Lower lobe of right lung (tissue), 2 donors: ENCODE measurements at regions not wholly inside any gene's neighbourhood (a gene's known extent, or its start where the extent isn't known, plus 50 kb on each side); places are given as distances from the start of the nearest gene placed in this dataset.
A peak's percentile ranks its signal among the peaks of the same experiment; 100 is the strongest.

Source experiments
- ATAC-seq, 2 donors: fragments of 200-7000 bp; cut with Tn5 transposase; one replicate each; pipeline ENCODE4 v1.9.1; 2020 to 2022; ENCODE audit warnings: mild to moderate bottlenecking in 2 of 2, moderate library complexity in 2 of 2
- DNase-seq: peaks from one replicate; pipeline ENCODE4 v3.0.0-alpha.2; 2020
- H3K27ac ChIP-seq: fragments of 200-600 bp; one replicate; pipeline ENCODE4 v1.8.0; 2022
- H3K27me3 ChIP-seq: fragments of 200-600 bp; one replicate; pipeline ENCODE4 v1.8.0; 2022; ENCODE audit warnings: low read depth
- H3K36me3 ChIP-seq: fragments of 200-600 bp; one replicate; pipeline ENCODE4 v1.8.0; 2022; ENCODE audit warnings: mild to moderate bottlenecking
- H3K4me1 ChIP-seq: fragments of 200-600 bp; one replicate; pipeline ENCODE4 v1.8.0; 2022
- H3K4me3 ChIP-seq: fragments of 200-600 bp; one replicate; pipeline ENCODE4 v1.8.0; 2022; ENCODE audit warnings: mild to moderate bottlenecking
- H3K9me3 ChIP-seq: fragments of 200-600 bp; one replicate; pipeline ENCODE4 v1.8.0; 2022
- CTCF ChIP-seq: fragments of 200-600 bp; IDR thresholded peaks from one replicate; pipeline ENCODE4 v1.8.0; 2022; ENCODE audit warnings: antibody characterized with exemption, mild to moderate bottlenecking
- intact Hi-C: fragments of 100-400 bp; cut with DNase I; formaldehyde crosslinking; loops from one replicate; pipeline ENCODE4 v1.11.0; 2022
- donor health status: DM: no; HTN: yes; CAD: no; lungs with severe emphysema.

DNA sequence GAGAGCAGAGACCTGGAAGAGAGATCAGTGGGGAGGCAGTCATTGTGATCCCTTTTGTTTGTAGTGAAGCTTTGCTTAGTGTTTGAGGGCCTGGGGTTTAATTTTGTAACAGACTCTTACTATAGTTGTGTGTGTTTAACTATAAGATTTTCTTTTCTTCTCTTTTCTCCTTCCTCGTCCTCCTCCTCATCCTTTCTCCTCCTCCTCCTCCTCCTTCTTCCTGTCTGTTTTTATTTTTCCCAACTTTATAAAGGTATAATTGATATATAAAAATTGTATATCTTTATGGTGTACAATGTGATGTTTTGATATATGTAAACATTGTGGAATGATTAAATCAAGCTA lies 71.2 kb upstream of the MACF1 start:
- H3K27me3 ChIP-seq, result no peaks in the 10 kb centered on the region
- H3K9me3 ChIP-seq, result no peaks in the 10 kb centered on the region
- H3K4me1 ChIP-seq, result peaks cover 72% of the 10 kb centered on the region
- H3K27ac ChIP-seq, result peak overlapping the region; percentile 83
- H3K36me3 ChIP-seq, result no peaks in the 10 kb centered on the region
- ATAC-seq (no peak), DNase-seq (no peak)
- intact Hi-C loops, result no loop called here
- H3K4me3 ChIP-seq, result no peak overlapping the region
- no peak for TF ChIP-seq CTCF

DNA sequence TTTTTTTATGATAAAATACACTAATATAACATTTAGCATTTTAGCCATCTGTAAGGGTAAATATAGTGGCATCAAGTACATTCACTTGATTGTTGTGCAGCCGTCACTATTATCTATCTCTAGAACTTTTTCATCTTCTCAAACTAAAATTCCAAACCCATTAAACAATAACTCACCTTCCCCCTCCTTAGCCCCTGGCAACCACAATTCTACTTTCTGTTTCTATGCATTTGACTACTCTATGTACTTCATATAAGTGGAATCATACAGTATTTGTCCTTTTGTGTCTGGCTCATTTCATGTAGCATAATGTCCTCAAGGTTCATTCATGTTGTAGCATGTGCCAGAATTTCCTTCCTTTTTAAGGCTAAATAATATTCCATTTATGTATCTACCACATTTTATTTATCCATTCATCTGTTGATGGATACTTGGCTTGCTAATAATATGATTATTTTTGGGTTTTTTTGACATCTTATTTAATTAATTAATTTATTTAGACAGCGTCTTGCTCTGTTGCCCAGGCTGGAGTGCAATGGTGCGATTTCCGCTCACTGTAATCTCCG lies 69.6 kb upstream of the MACF1 start:
- DNase-seq (no peak), ATAC-seq (no peak)
- no peak overlapping the region for H3K27ac ChIP-seq
- H3K4me1 ChIP-seq, result peaks cover 57% of the 10 kb centered on the region
- intact Hi-C loops, result no loop called here
- no peaks in the 10 kb centered on the region for H3K36me3 ChIP-seq
- H3K4me3 ChIP-seq, result no peak overlapping the region
- no peaks in the 10 kb centered on the region for H3K9me3 ChIP-seq
- H3K27me3 ChIP-seq, result no peaks in the 10 kb centered on the region
- no peak for TF ChIP-seq CTCF

- H3K27ac ChIP-seq, result no peak overlapping the region
- ATAC-seq, result no peak
- intact Hi-C loops, result no loop called here
- H3K27me3 ChIP-seq, result no peaks in the 10 kb centered on the region
- H3K9me3 ChIP-seq, result no peaks in the 10 kb centered on the region
- peaks cover 46% of the 10 kb centered on the region for H3K4me1 ChIP-seq
- H3K4me3 ChIP-seq, result no peak overlapping the region
- TF ChIP-seq CTCF, result no peak
- DNase-seq, result no peak
- H3K36me3 ChIP-seq, result no peaks in the 10 kb centered on the region
Measured at GRCh38 chr1:39136638-39137037, 67.9 kb upstream of the MACF1 start.

DNA sequence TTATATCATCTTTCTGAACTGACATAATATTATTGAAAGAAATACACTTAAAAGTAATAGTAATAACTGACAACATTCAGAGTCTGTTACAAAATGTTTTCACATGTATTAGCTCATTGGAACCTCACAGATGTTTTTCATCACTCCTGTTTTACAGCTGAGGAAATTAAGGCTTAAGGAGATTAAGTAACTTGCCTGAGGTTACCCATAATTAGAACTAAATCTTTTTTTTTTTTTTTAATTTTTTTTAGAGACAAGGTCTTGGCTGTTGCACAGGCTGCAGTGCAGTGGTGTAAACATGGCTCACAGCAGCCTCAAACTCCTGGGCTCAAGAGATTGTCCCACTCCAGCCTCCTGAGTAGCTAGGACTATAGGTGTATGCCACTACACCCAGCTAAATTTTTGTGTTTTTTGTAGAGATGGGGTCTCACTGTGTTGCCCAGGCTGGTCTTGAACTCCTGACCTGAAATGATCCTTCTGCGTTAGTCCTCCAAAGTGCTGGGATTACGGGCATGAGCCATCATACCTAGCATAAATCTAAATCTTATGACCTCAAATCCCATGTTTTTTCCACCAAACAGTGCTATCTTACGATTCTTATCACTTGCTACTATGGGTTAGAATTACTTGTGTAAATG lies 64.7 kb upstream of the MACF1 start:
- Histone ChIP-seq H3K4me3 (no peak overlapping the region), H3K9me3 (no peaks in the 10 kb centered on the region), H3K27me3 (no peaks in the 10 kb centered on the region), H3K4me1 (peaks cover 41% of the 10 kb centered on the region), H3K27ac (peak overlapping the region; percentile 66), H3K36me3 (no peaks in the 10 kb centered on the region)
- intact Hi-C loops, result no loop called here
- no peak for TF ChIP-seq CTCF
- ATAC-seq, result no peak
- no peak for DNase-seq

DNA sequence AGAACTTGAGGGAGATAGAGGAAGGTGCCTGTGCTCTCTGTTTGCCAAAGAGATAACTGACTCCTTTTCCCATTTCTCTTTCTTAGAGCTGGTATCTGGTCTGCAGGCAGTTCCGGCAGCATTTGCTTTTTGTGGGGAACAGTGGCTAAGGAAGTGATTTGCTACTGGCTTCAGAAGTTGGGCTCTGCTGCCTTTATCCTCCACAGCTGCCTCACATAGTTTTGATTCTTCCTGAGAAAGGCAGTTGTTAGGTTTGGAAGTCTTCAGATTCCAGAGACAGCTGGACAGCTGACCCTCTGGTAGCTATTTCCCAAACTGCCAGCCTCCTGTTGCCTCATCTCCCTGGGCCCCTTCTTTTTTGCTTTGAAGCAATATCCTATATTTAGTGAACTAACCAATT lies 62.6 kb upstream of the MACF1 start:
- peaks cover 47% of the 10 kb centered on the region for H3K4me1 ChIP-seq
- H3K27me3 ChIP-seq, result no peaks in the 10 kb centered on the region
- TF ChIP-seq CTCF, result no peak
- H3K4me3 ChIP-seq, result no peak overlapping the region
- no peaks in the 10 kb centered on the region for H3K9me3 ChIP-seq
- H3K36me3 ChIP-seq, result no peaks in the 10 kb centered on the region
- peak; percentile 25 to 44 for ATAC-seq
- DNase-seq, result no peak
- peak overlapping the region; percentile 66 for H3K27ac ChIP-seq
- intact Hi-C loops, result no loop called here
